Astrocyte of the cerebellum (primary cell): ENCODE measurements at regions not wholly inside any gene's neighbourhood (a gene's known extent, or its start where the extent isn't known, plus 50 kb on each side); places are given as distances from the start of the nearest gene placed in this dataset.
"Not testable (repeated sequence)": the region's sequence is repeated elsewhere in the genome, so short reads cannot be mapped to it uniquely, and the experiment has no call there.

Source experiments
- DNase-seq: peaks from one replicate; pipeline ENCODE4 v3.0.0-alpha.2; 2011; ENCODE audit warnings: low read depth
- H3K4me3 ChIP-seq: 2 replicates; pipeline ENCODE4 v1.5.1; 2011; ENCODE audit warnings: mild to moderate bottlenecking, low read depth, low read length, moderate library complexity
- in situ Hi-C: cut with HindIII; loops from 2 replicates; pipeline ENCODE4 v1.10.0; 2017; ENCODE audit warnings: low sequenced_read_pairs
- TF ChIP-seq, protein P1 (sequence below): IDR thresholded peaks from 2 replicates; pipeline ENCODE4 v1.5.1; 2012; ENCODE audit warnings: low read length, low read depth, moderate library complexity, mild to moderate bottlenecking; ENCODE audit errors: missing control alignments

GRCh38 chr18:24603151-24603550 lies 142.7 kb downstream of the HRH4 start:
- no peak overlapping the region for H3K4me3 ChIP-seq
- TF ChIP-seq, protein P1, sequence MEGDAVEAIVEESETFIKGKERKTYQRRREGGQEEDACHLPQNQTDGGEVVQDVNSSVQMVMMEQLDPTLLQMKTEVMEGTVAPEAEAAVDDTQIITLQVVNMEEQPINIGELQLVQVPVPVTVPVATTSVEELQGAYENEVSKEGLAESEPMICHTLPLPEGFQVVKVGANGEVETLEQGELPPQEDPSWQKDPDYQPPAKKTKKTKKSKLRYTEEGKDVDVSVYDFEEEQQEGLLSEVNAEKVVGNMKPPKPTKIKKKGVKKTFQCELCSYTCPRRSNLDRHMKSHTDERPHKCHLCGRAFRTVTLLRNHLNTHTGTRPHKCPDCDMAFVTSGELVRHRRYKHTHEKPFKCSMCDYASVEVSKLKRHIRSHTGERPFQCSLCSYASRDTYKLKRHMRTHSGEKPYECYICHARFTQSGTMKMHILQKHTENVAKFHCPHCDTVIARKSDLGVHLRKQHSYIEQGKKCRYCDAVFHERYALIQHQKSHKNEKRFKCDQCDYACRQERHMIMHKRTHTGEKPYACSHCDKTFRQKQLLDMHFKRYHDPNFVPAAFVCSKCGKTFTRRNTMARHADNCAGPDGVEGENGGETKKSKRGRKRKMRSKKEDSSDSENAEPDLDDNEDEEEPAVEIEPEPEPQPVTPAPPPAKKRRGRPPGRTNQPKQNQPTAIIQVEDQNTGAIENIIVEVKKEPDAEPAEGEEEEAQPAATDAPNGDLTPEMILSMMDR, result no peak
- in situ Hi-C loops, result no loop called here
- DNase-seq, result no peak

GRCh38 chr18:24605444-24605843 lies 145.0 kb downstream of the HRH4 start:
- DNase-seq, result no peak
- TF ChIP-seq, protein P1, result no peak
- no peak overlapping the region for H3K4me3 ChIP-seq
- in situ Hi-C loops, result no loop called here

DNA sequence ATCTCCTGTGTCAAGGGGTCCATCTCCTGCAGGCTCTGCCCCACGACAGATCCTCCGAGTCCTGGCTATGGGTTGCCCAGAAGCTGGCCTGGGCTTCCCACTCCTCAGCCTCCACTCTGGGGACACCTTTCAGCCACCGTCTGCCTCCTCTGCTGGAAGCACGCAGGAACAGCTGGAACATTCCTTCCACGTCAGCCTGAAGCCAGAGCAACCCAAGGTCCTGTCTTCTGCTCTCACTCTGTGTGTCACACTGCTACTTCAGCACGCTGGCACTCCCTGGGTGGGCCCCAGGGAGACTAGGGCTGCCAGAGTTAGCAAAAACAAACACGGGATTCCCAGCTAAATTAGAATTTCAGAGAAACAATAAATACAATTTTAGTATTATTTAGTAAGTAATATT lies 148.8 kb downstream of the HRH4 start:
- no peak for DNase-seq
- no peak overlapping the region for H3K4me3 ChIP-seq
- TF ChIP-seq, protein P1, result no peak
- in situ Hi-C loops, result no loop called here

DNA sequence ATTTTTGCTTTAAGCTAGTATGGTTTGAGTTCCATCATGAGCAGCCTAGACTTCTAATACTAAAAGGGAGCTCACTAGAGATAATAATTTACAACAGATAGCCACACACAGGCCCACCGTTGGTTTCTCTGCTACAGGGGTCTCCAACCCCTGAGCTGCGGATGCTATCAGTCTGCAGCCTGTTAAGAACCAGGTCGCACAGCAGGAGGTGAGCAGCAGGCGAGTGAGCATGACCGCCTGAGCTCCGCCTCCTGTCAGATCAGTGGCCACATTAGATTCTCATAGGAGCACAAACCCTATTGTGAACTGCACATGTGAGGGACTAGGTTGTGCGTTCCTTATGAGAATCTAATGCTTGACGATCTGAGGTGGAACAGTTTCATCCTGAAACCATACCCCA lies 150.6 kb downstream of the HRH4 start:
- in situ Hi-C loops, result no loop called here

GRCh38 chr18:24613896-24614640 lies 153.6 kb downstream of the HRH4 start:
- no peak for DNase-seq
- in situ Hi-C loops, result no loop called here
- TF ChIP-seq, protein P1, result no peak
- H3K4me3 ChIP-seq, result no peak overlapping the region

More for the DNA sequence above, 150.6 kb downstream of the HRH4 start:
- TF ChIP-seq, protein P1, result no peak
- DNase-seq, result no peak
- no peak overlapping the region for H3K4me3 ChIP-seq

DNA sequence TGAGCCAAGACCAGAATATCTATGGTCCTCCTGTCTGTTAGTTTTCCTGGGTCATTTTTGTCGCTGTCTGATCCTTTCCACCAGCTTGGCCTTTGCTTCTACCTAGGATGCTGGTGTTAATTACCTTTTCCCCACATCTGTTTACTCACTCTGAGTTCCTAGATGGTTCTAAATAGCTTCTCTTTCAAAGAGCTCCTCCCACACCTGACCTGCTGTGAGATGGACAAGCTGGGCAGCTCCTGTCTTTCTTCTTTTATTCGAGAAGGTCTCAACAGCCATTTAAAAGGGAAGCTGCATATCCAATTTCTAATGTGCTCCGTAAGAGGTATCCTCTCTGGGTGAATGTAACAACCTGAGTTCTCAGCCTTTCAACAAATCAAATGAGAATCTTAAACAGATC lies 156.2 kb downstream of the HRH4 start:
- no peak for DNase-seq
- TF ChIP-seq, protein P1, result no peak
- in situ Hi-C loops, result no loop called here
- no peak overlapping the region for H3K4me3 ChIP-seq

DNA sequence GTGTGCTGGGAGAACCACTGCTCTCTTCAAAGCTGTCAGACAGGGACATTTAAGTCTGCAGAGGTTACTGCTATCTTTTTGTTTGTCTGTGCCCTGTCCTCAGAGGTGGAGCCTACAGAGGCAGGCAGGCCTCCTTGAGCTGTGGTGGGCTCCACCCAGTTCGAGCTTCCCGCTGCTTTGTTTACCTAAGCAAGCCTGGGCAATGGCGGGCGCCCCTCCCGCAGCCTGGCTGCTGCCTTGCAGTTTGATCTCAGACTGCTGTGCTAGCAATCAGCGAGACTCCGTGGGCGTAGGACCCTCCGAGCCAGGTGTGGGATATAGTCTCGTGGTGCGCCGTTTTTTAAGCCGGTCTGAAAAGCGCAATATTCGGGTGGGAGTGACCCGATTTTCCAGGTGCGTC lies 164.0 kb downstream of the HRH4 start:
- H3K4me3 ChIP-seq, in situ Hi-C loops, DNase-seq: not testable (repeated sequence)
